ENCODE measurements at regions not wholly inside any gene's neighbourhood (a gene's known extent, or its start where the extent isn't known, plus 50 kb on each side); places are given as distances from the start of the nearest gene placed in this dataset.

DNA sequence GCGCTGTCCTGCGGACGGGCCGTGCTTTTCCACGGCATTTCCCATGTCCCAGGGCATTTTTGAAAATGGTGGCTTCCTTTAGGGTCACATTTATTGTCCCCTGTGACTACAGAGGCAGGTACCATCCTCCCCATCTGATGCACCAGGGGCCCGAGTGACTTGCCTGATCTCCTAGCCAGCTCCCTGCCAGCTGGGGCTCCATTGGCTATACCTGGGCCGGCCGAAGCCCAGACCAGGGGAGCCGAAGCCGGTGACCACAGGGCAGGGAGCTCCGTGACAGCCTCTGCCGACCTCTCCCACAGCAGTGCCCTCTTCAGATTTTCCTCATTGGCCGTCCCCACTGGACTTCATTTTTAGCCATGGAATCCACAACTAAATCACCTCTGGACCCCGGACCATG lies 170.6 kb downstream of the RBFOX3 start:
- H3K18ac ChIP-seq (ENCODE audit: insufficient read length, low read depth, low read length): no peak overlapping the region
- Mint-ChIP-seq H3K4me3 (no peak overlapping the region; a peak in 1 of 5 replicates), H3K27ac (no peak overlapping the region), H3K36me3 (ENCODE audit: insufficient read depth in 1 of 3, low read depth in 3 of 3) (no peaks in the 10 kb centered on the region), H3K9me3 (no peaks in the 10 kb centered on the region; a peak in 1 of 5 replicates), H3K27me3 (ENCODE audit: low read depth) (peaks cover 5% of the 10 kb centered on the region), H3K4me1 (no peaks in the 10 kb centered on the region; a peak in 1 of 4 replicates)
- TF ChIP-seq, protein P1, sequence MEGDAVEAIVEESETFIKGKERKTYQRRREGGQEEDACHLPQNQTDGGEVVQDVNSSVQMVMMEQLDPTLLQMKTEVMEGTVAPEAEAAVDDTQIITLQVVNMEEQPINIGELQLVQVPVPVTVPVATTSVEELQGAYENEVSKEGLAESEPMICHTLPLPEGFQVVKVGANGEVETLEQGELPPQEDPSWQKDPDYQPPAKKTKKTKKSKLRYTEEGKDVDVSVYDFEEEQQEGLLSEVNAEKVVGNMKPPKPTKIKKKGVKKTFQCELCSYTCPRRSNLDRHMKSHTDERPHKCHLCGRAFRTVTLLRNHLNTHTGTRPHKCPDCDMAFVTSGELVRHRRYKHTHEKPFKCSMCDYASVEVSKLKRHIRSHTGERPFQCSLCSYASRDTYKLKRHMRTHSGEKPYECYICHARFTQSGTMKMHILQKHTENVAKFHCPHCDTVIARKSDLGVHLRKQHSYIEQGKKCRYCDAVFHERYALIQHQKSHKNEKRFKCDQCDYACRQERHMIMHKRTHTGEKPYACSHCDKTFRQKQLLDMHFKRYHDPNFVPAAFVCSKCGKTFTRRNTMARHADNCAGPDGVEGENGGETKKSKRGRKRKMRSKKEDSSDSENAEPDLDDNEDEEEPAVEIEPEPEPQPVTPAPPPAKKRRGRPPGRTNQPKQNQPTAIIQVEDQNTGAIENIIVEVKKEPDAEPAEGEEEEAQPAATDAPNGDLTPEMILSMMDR (conservative IDR thresholded peaks at IDR 0.05): no peak
- no peak overlapping the region for H3K23ac ChIP-seq (ENCODE audit: insufficient read length, low read depth, low read length)
- H3K4me1 ChIP-seq (ENCODE audit: insufficient read depth, low read length): no peaks in the 10 kb centered on the region
- no peaks in the 10 kb centered on the region for H3K27me3 ChIP-seq (ENCODE audit: insufficient read depth, low read length)
- H2BK5ac ChIP-seq (ENCODE audit: insufficient read length, low read length): no peak overlapping the region
- no peaks in the 10 kb centered on the region for H4K20me1 ChIP-seq (ENCODE audit: control insufficient read depth, insufficient read depth, insufficient read length)
- no peak overlapping the region for H3K4me2 ChIP-seq (ENCODE audit: insufficient read depth, insufficient read length, low read length)
- H2BK120ac ChIP-seq (ENCODE audit: low read depth, low read length, poor library complexity, severe bottlenecking): no peak overlapping the region
- no peak overlapping the region for H4K5ac ChIP-seq (ENCODE audit: insufficient read length, low read depth, low read length)
- no peak for DNase-seq
- WGBS (ENCODE audit: extremely low coverage, insufficient read length, low lambda C conversion rate): no CpG with 5 or more reads among the region's 14 CpGs
- no peaks in the 10 kb centered on the region for H3K79me1 ChIP-seq (ENCODE audit: insufficient read depth, low read depth, low read length, poor library complexity, severe bottlenecking)
- H3K9me3 ChIP-seq (ENCODE audit: control insufficient read depth, low read depth, low read length): no peaks in the 10 kb centered on the region
- no peak overlapping the region for H3K14ac ChIP-seq (ENCODE audit: insufficient read depth, low read length)
- no peak overlapping the region for H3K27ac ChIP-seq (ENCODE audit: insufficient read length, low read depth, low read length)
- no peak overlapping the region for H3K56ac ChIP-seq (ENCODE audit: insufficient read length, low read depth, low read length)
- no peak overlapping the region for H2BK15ac ChIP-seq (ENCODE audit: low read depth, low read length)
- H3K4ac ChIP-seq (ENCODE audit: low read depth, low read length): no peak overlapping the region
- H4K8ac ChIP-seq (replicated peaks; ENCODE audit: insufficient read length, low read depth, low read length): no peak overlapping the region
- H2AK5ac ChIP-seq (ENCODE audit: insufficient read length, low read length): no peak overlapping the region
- H3T11ph ChIP-seq (ENCODE audit: low read length): no peak overlapping the region
- no peak overlapping the region for H4K91ac ChIP-seq (ENCODE audit: insufficient read length, low read depth, low read length)
- no peaks in the 10 kb centered on the region for H3K79me2 ChIP-seq (ENCODE audit: insufficient read depth, low read length)
- no peak overlapping the region for H2AFZ ChIP-seq (ENCODE audit: low read length)
- no peak overlapping the region for H3K9ac ChIP-seq (ENCODE audit: extremely low read depth, insufficient read length, low read length)
- no peak overlapping the region for H2BK20ac ChIP-seq (ENCODE audit: low read depth, low read length, poor library complexity, severe bottlenecking)
- no peaks in the 10 kb centered on the region for H3K23me2 ChIP-seq (ENCODE audit: insufficient read length, low read depth, low read length, poor library complexity, severe bottlenecking)
- no peak overlapping the region for H2BK12ac ChIP-seq (ENCODE audit: insufficient read length, low read depth, low read length)

Measured in H9 (cell line).